RKO (cell line): ENCODE measurements at regions not wholly inside any gene's neighbourhood (a gene's known extent, or its start where the extent isn't known, plus 50 kb on each side); places are given as distances from the start of the nearest gene placed in this dataset.
"Not testable (repeated sequence)": the region's sequence is repeated elsewhere in the genome, so short reads cannot be mapped to it uniquely, and the experiment has no call there.

Experiments
- DNase-seq: peaks from one replicate; pipeline ENCODE4 v3.0.0-alpha.2; 2016; ENCODE audit warnings: low spot score

- DNase-seq = not testable (repeated sequence)
These were observed 998.9 kb upstream of the MIR17HG start for GRCh38 chr13:90348477-90349136.

GRCh38 chr13:90352763-90353162 is 994.7 kb upstream of the MIR17HG start:
- no peak for DNase-seq

GRCh38 chr13:90355162-90355751 is 992.2 kb upstream of the MIR17HG start:
- DNase-seq = no peak

GRCh38 chr13:90360785-90361184 is 986.7 kb upstream of the MIR17HG start:
- no peak for DNase-seq

- DNase-seq = peak; percentile 23
These were observed 984.8 kb upstream of the MIR17HG start for GRCh38 chr13:90362707-90363106.

GRCh38 chr13:90365130-90365529 is 982.4 kb upstream of the MIR17HG start:
- peak; percentile 44 for DNase-seq

GRCh38 chr13:90374168-90374567 is 973.3 kb upstream of the MIR17HG start:
- no peak for DNase-seq

GRCh38 chr13:90375851-90376250 is 971.6 kb upstream of the MIR17HG start:
- no peak for DNase-seq

- no peak for DNase-seq
These were observed 965.1 kb upstream of the MIR17HG start for GRCh38 chr13:90382425-90382824.

GRCh38 chr13:90385781-90386489 is 961.6 kb upstream of the MIR17HG start:
- no peak for DNase-seq

- DNase-seq = no peak
These were observed 958.5 kb upstream of the MIR17HG start for GRCh38 chr13:90388887-90389452.

- no peak for DNase-seq
These were observed 958.0 kb upstream of the MIR17HG start for GRCh38 chr13:90389537-90389936.

GRCh38 chr13:90393408-90393807 is 954.1 kb upstream of the MIR17HG start:
- DNase-seq = no peak

- no peak for DNase-seq
These were observed 952.1 kb upstream of the MIR17HG start for GRCh38 chr13:90395348-90395747.

GRCh38 chr13:90395846-90396245 is 951.6 kb upstream of the MIR17HG start:
- no peak for DNase-seq

GRCh38 chr13:90396266-90396665 is 951.2 kb upstream of the MIR17HG start:
- DNase-seq = no peak

GRCh38 chr13:90397503-90397902 is 950.0 kb upstream of the MIR17HG start:
- DNase-seq = no peak

- DNase-seq = no peak
These were observed 947.1 kb upstream of the MIR17HG start for GRCh38 chr13:90400372-90400771.

- no peak for DNase-seq
These were observed 946.3 kb upstream of the MIR17HG start for GRCh38 chr13:90401150-90401549.

- DNase-seq = no peak
These were observed 945.4 kb upstream of the MIR17HG start for GRCh38 chr13:90402102-90402501.

- DNase-seq = no peak
These were observed 944.9 kb upstream of the MIR17HG start for GRCh38 chr13:90402613-90403012.

GRCh38 chr13:90403330-90404082 is 944.0 kb upstream of the MIR17HG start:
- no peak for DNase-seq
